ENCODE measurements at regions not wholly inside any gene's neighbourhood (a gene's known extent, or its start where the extent isn't known, plus 50 kb on each side); places are given as distances from the start of the nearest gene placed in this dataset.

DNA sequence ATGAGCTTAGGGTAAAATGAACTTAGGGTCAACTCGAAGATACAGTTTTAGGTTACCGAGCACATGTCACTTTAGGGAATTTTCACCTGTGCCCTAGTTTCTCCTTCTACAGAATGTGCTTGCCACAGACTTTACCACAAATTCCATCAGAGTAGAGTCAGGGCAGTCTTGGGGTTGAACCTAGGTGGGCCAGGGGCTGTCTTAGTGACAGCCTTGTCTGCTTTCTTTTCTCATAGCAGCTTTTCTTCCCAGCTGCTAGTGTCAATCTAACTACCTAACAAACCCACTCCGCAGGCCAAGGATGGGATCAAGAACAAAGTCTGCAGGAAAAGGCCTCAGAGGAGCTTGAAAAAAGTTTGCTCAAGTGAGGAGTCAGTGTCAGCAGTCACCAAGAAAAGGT is 458.1 kb upstream of the CDH18 start:
- H3K27ac ChIP-seq = no peak overlapping the region
- TF ChIP-seq ZFX (IDR thresholded peaks at IDR 0.05; ENCODE audit: borderline replicate concordance) = no peak
- TF ChIP-seq, protein P1, sequence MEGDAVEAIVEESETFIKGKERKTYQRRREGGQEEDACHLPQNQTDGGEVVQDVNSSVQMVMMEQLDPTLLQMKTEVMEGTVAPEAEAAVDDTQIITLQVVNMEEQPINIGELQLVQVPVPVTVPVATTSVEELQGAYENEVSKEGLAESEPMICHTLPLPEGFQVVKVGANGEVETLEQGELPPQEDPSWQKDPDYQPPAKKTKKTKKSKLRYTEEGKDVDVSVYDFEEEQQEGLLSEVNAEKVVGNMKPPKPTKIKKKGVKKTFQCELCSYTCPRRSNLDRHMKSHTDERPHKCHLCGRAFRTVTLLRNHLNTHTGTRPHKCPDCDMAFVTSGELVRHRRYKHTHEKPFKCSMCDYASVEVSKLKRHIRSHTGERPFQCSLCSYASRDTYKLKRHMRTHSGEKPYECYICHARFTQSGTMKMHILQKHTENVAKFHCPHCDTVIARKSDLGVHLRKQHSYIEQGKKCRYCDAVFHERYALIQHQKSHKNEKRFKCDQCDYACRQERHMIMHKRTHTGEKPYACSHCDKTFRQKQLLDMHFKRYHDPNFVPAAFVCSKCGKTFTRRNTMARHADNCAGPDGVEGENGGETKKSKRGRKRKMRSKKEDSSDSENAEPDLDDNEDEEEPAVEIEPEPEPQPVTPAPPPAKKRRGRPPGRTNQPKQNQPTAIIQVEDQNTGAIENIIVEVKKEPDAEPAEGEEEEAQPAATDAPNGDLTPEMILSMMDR (IDR thresholded peaks at IDR 0.05) = no peak

- TF ChIP-seq ZFX (IDR thresholded peaks at IDR 0.05; ENCODE audit: borderline replicate concordance) = no peak
- TF ChIP-seq, protein P1 (IDR thresholded peaks at IDR 0.05) = no peak
- no peak overlapping the region for H3K27ac ChIP-seq
These were observed 457.4 kb upstream of the CDH18 start for GRCh38 chr5:20445326-20445860.

- H3K27ac ChIP-seq = no peak overlapping the region
- TF ChIP-seq ZFX (IDR thresholded peaks at IDR 0.05; ENCODE audit: borderline replicate concordance) = no peak
- TF ChIP-seq, protein P1 (IDR thresholded peaks at IDR 0.05) = no peak
These were observed 446.8 kb upstream of the CDH18 start for GRCh38 chr5:20434786-20435185.

GRCh38 chr5:20420991-20421595 is 433.1 kb upstream of the CDH18 start:
- H3K27ac ChIP-seq = no peak overlapping the region
- TF ChIP-seq ZFX (IDR thresholded peaks at IDR 0.05; ENCODE audit: borderline replicate concordance) = no peak
- TF ChIP-seq, protein P1 (IDR thresholded peaks at IDR 0.05) = no peak
